K562 (cell line): ENCODE measurements at regions not wholly inside any gene's neighbourhood (a gene's known extent, or its start where the extent isn't known, plus 50 kb on each side); places are given as distances from the start of the nearest gene placed in this dataset.

Experiments used
- ATAC-seq: fragments of 200-7000 bp; cut with Tn5 transposase; 3 replicates; pipeline ENCODE4 v1.9.1; 2020; ENCODE audit warnings: moderate library complexity
- BruUV-seq: library from RNA; stranded (reverse); fragments of 400-500 nt; replicated peaks from 2 replicates; lab custom pipeline; 2021; lab: Mats Ljungman, UMichigan
- CTCF ChIA-PET: fragments of 300-600 bp; formaldehyde crosslinking; extraction: SDS; loops from one replicate; lab custom pipeline; 2021; ENCODE audit warnings: low intra/inter-chr PET ratio; lab: Yijun Ruan, JAX
- POLR2A ChIA-PET: fragments of 300-600, 350-650 bp; sonication (Branson Sonifier 250); formaldehyde crosslinking; extraction: SDS; loops from one replicate; lab custom pipeline; 2021; ENCODE audit warnings: antibody characterized with exemption, inconsistent platforms; lab: Yijun Ruan, JAX
- DNase-seq, 4 experiments: peaks; one replicate each; pipeline versions ENCODE4 v3.0.0 to v3.0.0-alpha.2; 2011 to 2018; ENCODE audit warnings: low spot score in 3 of 4, mixed read lengths in 3 of 4; ENCODE audit errors: extremely low read depth in 1 of 4
- FAIRE-seq: peaks from 2 replicates; lab custom pipeline; 2011; peaks lifted over from hg19 to GRCh38; lab: Jason Lieb, UNC
- H2AFZ ChIP-seq: 2 replicates; pipeline ENCODE4 v1.6.0; 2011; ENCODE audit warnings: low read depth, low read length, control low read depth, inconsistent platforms
- H3K27ac ChIP-seq: fragments of 200-600 bp; 3 replicates; pipeline ENCODE4 v1.8.0; 2011; ENCODE audit warnings: low read depth, mild to moderate bottlenecking, control low read depth, inconsistent platforms, low read length, moderate library complexity, mixed read lengths; ENCODE audit errors: extremely low read depth
- H3K27me3 ChIP-seq, 2 experiments: fragments of 300-600 bp in 1 of 2; 2 replicates in 1 of 2; 3 replicates in 1 of 2; pipeline versions ENCODE4 v1.6.0 to v1.8.0; 2011; ENCODE audit warnings: inconsistent platforms in 2 of 2, low read length in 2 of 2, mild to moderate bottlenecking in 1 of 2, mixed read lengths in 1 of 2, moderate library complexity in 1 of 2; ENCODE audit not compliant: control insufficient read depth in 2 of 2, insufficient read depth in 2 of 2
- H3K36me3 ChIP-seq: fragments of 300-600 bp; 3 replicates; pipeline ENCODE4 v1.8.0; 2011; ENCODE audit warnings: mild to moderate bottlenecking, low read length, inconsistent platforms; ENCODE audit not compliant: control insufficient read depth, insufficient read depth
- H3K4me1 ChIP-seq, 2 experiments: fragments of 200-600 bp in 1 of 2; replicated peaks in 1 of 2; 2 replicates in 1 of 2; 3 replicates in 1 of 2; pipeline versions ENCODE4 v1.5.1 to v1.8.0; 2011; ENCODE audit warnings: inconsistent platforms in 2 of 2, low read length in 2 of 2, mild to moderate bottlenecking in 1 of 2, mixed read lengths in 1 of 2, moderate library complexity in 1 of 2; ENCODE audit not compliant: control insufficient read depth in 2 of 2, insufficient read depth in 2 of 2
- H3K4me2 ChIP-seq: 2 replicates; pipeline ENCODE4 v1.6.1; 2011; ENCODE audit warnings: low read length, control low read depth, inconsistent platforms, mixed read lengths; ENCODE audit not compliant: insufficient read depth
- H3K4me3 ChIP-seq: fragments of 200-600 bp; sonication (generic), shearing (Covaris generic); 2 replicates; pipeline ENCODE4 v1.5.1; 2016; ENCODE audit warnings: control low read depth, inconsistent platforms
- H3K79me2 ChIP-seq: fragments of 200-600 bp; 3 replicates; pipeline ENCODE4 v1.8.0; 2011; ENCODE audit warnings: low read length, inconsistent platforms; ENCODE audit not compliant: control insufficient read depth, insufficient read depth
- H3K9ac ChIP-seq, 2 experiments: 2 replicates each; pipeline versions ENCODE4 v1.6.0 to v1.6.1; 2011; ENCODE audit warnings: low read depth in 2 of 2, low read length in 2 of 2, control low read depth in 1 of 2, inconsistent platforms in 1 of 2, mild to moderate bottlenecking in 1 of 2, mixed read lengths in 1 of 2; ENCODE audit not compliant: insufficient read depth in 1 of 2
- H3K9me1 ChIP-seq: one replicate; pipeline ENCODE4 v1.6.0; 2011; ENCODE audit warnings: inconsistent platforms, mild to moderate bottlenecking, low read length, moderate library complexity; ENCODE audit not compliant: control insufficient read depth, insufficient read depth
- H3K9me3 ChIP-seq: replicated peaks from 2 replicates; pipeline ENCODE4 v1.5.1; 2011; ENCODE audit warnings: low read depth, low read length, inconsistent platforms; ENCODE audit not compliant: control insufficient read depth, insufficient read depth
- H4K20me1 ChIP-seq: replicated peaks from 2 replicates; pipeline ENCODE4 v1.6.1; 2011; ENCODE audit warnings: low read length, inconsistent platforms, mixed read lengths; ENCODE audit not compliant: control insufficient read depth, insufficient read depth
- CTCF ChIP-seq, 3 experiments: IDR thresholded peaks in 2 of 3; conservative IDR thresholded peaks in 1 of 3; 2 replicates each; pipeline ENCODE4 v1.5.1; 2011 to 2012; ENCODE audit warnings: low read length in 3 of 3, mild to moderate bottlenecking in 3 of 3, control low read depth in 2 of 3, improper control_type of control experiment in 1 of 3, inconsistent platforms in 1 of 3, low read depth in 1 of 3, mixed read lengths in 1 of 3, moderate library complexity in 1 of 3; ENCODE audit not compliant: insufficient read depth in 2 of 3
- JUN ChIP-seq, 2 experiments: sonication (generic) in 1 of 2; formaldehyde crosslinking in 1 of 2; IDR thresholded peaks; 2 replicates each; pipeline versions ENCODE4 v1.6.1 to v1.8.0; 2012 to 2022; ENCODE audit warnings: borderline replicate concordance in 2 of 2, mild to moderate bottlenecking in 2 of 2, improper control_type of control experiment in 1 of 2, low read depth in 1 of 2, low read length in 1 of 2, missing genetic modification reagents in 1 of 2
- MEIS2 ChIP-seq: fragments of 450-650 bp; IDR thresholded peaks from 2 replicates; pipeline ENCODE4 v1.6.1; 2014; ENCODE audit warnings: mild to moderate bottlenecking; ENCODE audit not compliant: partially characterized antibody
- PCBP2 ChIP-seq: fragments of 200-400 bp; formaldehyde crosslinking; IDR thresholded peaks from 2 replicates; pipeline ENCODE4 v1.6.1; 2018; ENCODE audit warnings: low read length, low read depth, mild to moderate bottlenecking, moderate library complexity; ENCODE audit not compliant: poor library complexity, severe bottlenecking
- RFX5 ChIP-seq: IDR thresholded peaks from 2 replicates; pipeline ENCODE4 v1.6.1; 2011; ENCODE audit warnings: low read depth, mild to moderate bottlenecking, improper control_type of control experiment, low read length
- WGBS: fragments of 100-300 bp; shearing (Covaris generic); methylation state at CpG from one replicate; pipeline ENCODE4 v1.1.6; 2016; ENCODE audit warnings: low coverage, mixed read lengths; ENCODE audit not compliant: insufficient coverage; ENCODE audit errors: missing lambda C conversion rate; 5-methylcytosine and 5-hydroxymethylcytosine counted together
- in situ Hi-C: fragments of 300-500 bp; cut with MboI; formaldehyde crosslinking; loops from 4 replicates; pipeline ENCODE4 v1.15.0; 2018; ENCODE audit warnings: inconsistent platforms, mixed read lengths
- intact Hi-C: fragments of 100-400 bp; cut with micrococcal nuclease; formaldehyde crosslinking; loops from 2 replicates; pipeline ENCODE4 v1.14.2; 2022
- TF ChIP-seq, protein P1 (sequence below), 2 experiments: IDR thresholded peaks in 1 of 2; conservative IDR thresholded peaks in 1 of 2; 2 replicates each; pipeline ENCODE4 v1.6.1; 2016; ENCODE audit warnings: low read depth in 2 of 2, mild to moderate bottlenecking in 1 of 2, missing compliant biosample characterization in 1 of 2, missing genetic modification characterization in 1 of 2, moderate library complexity in 1 of 2

DNA sequence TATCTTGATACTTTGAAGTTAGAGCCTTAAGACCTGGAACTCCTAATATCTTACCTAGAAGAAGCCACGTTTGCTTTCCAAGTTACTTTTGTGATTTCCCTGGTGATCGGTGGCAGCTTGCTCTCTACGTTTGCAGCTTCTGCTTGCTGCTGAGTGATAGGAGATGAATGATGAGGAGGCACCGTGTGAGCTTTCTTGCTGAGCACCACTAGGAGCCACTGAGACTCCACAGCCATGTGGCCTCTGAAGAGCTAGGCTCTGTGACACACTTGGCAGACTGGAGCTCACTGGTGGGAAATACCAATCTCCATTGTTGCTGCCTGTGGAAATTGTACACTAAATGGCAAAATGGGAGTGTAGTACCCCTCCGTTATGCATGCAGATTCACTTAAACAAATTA lies 161.8 kb downstream of the IBTK start:
- Histone ChIP-seq H3K9ac (no peak overlapping the region), H3K4me2 (no peak overlapping the region), H3K79me2 (no peaks in the 10 kb centered on the region), H3K4me1 (no peaks in the 10 kb centered on the region), H3K27me3 (no peaks in the 10 kb centered on the region), H2AFZ (no peak overlapping the region), H4K20me1 (no peaks in the 10 kb centered on the region), H3K27ac (no peak overlapping the region), H3K9me3 (no peaks in the 10 kb centered on the region), H3K9me1 (no peaks in the 10 kb centered on the region), H3K36me3 (no peaks in the 10 kb centered on the region), H3K4me3 (no peak overlapping the region)
- peak in 1 of 3 experiments; percentile 34; a peak in 2 of 6 replicates for TF ChIP-seq CTCF (IDR thresholded peaks at IDR 0.05 in 2 of 3, conservative IDR thresholded peaks at IDR 0.05 in 1 of 3; ENCODE audit: insufficient read depth in 2 of 3, low read depth in 1 of 3, low read length in 3 of 3)
- TF ChIP-seq RFX5: no peak
- peak; percentile 71 for TF ChIP-seq MEIS2
- no peak for TF ChIP-seq JUN (IDR thresholded peaks at IDR 0.05; ENCODE audit: borderline replicate concordance, low read depth, low read length)
- no peak for TF ChIP-seq JUN (CRISPR knock-in tag; IDR thresholded peaks at IDR 0.05; ENCODE audit: borderline replicate concordance)
- TF ChIP-seq, protein P1, sequence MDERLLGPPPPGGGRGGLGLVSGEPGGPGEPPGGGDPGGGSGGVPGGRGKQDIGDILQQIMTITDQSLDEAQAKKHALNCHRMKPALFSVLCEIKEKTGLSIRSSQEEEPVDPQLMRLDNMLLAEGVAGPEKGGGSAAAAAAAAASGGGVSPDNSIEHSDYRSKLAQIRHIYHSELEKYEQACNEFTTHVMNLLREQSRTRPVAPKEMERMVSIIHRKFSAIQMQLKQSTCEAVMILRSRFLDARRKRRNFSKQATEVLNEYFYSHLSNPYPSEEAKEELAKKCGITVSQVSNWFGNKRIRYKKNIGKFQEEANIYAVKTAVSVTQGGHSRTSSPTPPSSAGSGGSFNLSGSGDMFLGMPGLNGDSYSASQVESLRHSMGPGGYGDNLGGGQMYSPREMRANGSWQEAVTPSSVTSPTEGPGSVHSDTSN (CRISPR knock-in tag; IDR thresholded peaks at IDR 0.05; ENCODE audit: low read depth): no peak
- TF ChIP-seq, protein P1 (tag; conservative IDR thresholded peaks at IDR 0.05; ENCODE audit: low read depth): peak; percentile 77
- TF ChIP-seq PCBP2: no peak
- peak; percentile 80 for ATAC-seq
- no TSS peak for BruUV-seq
- peak in 1 of 4 experiments; percentile 13 for DNase-seq
- intact Hi-C loops (no loop called here), in situ Hi-C loops (no loop called here)
- CTCF ChIA-PET: no interaction called here
- POLR2A ChIA-PET: interaction anchor here (0.5 to 0.6 kb wide), 3 partner anchors 96 to 934 kb away, joined by 3 read pairs; no protein-coding TSS in a partner anchor
- 2% methylated on average over 5 of the region's 5 CpGs for WGBS
- FAIRE-seq: peak; percentile 74
